Trophoblast cell (in vitro differentiated cells and primary cell): ENCODE measurements at regions not wholly inside any gene's neighbourhood (a gene's known extent, or its start where the extent isn't known, plus 50 kb on each side); places are given as distances from the start of the nearest gene placed in this dataset.
"Not testable (repeated sequence)": the region's sequence is repeated elsewhere in the genome, so short reads cannot be mapped to it uniquely, and the experiment has no call there.

Experiments used
- DNase-seq, 2 donors: peaks; one replicate each; pipeline ENCODE4 v3.0.0-alpha.2; 2016
- H2AFZ ChIP-seq: 2 replicates; pipeline ENCODE4 v1.6.1; 2013; ENCODE audit warnings: low read length, moderate library complexity, mild to moderate bottlenecking; ENCODE audit not compliant: insufficient read depth, poor library complexity
- H2AK5ac ChIP-seq: 2 replicates; pipeline ENCODE4 v1.6.1; 2013; ENCODE audit warnings: mild to moderate bottlenecking, low read length
- H2BK120ac ChIP-seq: 2 replicates; pipeline ENCODE4 v1.6.1; 2013; ENCODE audit warnings: low read length, mild to moderate bottlenecking, moderate library complexity; ENCODE audit not compliant: insufficient read depth, poor library complexity
- H2BK12ac ChIP-seq: 2 replicates; pipeline ENCODE4 v1.6.1; 2013; ENCODE audit warnings: mild to moderate bottlenecking, low read length, moderate library complexity
- H2BK5ac ChIP-seq: 2 replicates; pipeline ENCODE4 v1.6.1; 2013; ENCODE audit warnings: low read length, low read depth, moderate library complexity, mild to moderate bottlenecking; ENCODE audit not compliant: poor library complexity
- H3K14ac ChIP-seq: 2 replicates; pipeline ENCODE4 v1.6.1; 2013; ENCODE audit warnings: mild to moderate bottlenecking, low read length
- H3K18ac ChIP-seq: 2 replicates; pipeline ENCODE4 v1.6.1; 2013; ENCODE audit warnings: mild to moderate bottlenecking, low read length
- H3K23ac ChIP-seq: 2 replicates; pipeline ENCODE4 v1.6.1; 2013; ENCODE audit warnings: low read length
- H3K27ac ChIP-seq: 2 replicates; pipeline ENCODE4 v1.5.1; 2013; ENCODE audit warnings: low read depth, mild to moderate bottlenecking, inconsistent platforms, low read length, moderate library complexity
- H3K27me3 ChIP-seq: 2 replicates; pipeline ENCODE4 v1.6.1; 2013; ENCODE audit warnings: inconsistent platforms, mild to moderate bottlenecking, low read length, moderate library complexity; ENCODE audit not compliant: insufficient read depth
- H3K36me3 ChIP-seq, 2 experiments: 1 replicate in 1 of 2; 2 replicates in 1 of 2; pipeline ENCODE4 v1.6.1; 2013; ENCODE audit warnings: low read length in 2 of 2, mild to moderate bottlenecking in 2 of 2, moderate library complexity in 1 of 2; ENCODE audit not compliant: insufficient read depth in 2 of 2, control insufficient read depth in 1 of 2
- H3K4ac ChIP-seq: 2 replicates; pipeline ENCODE4 v1.6.1; 2013; ENCODE audit warnings: low read depth, mild to moderate bottlenecking, low read length, moderate library complexity
- H3K4me1 ChIP-seq, 2 experiments: 1 replicate in 1 of 2; 2 replicates in 1 of 2; pipeline ENCODE4 v1.6.1; 2013; ENCODE audit warnings: low read length in 2 of 2, mild to moderate bottlenecking in 2 of 2, moderate library complexity in 1 of 2; ENCODE audit not compliant: insufficient read depth in 2 of 2, control insufficient read depth in 1 of 2
- H3K4me2 ChIP-seq: 2 replicates; pipeline ENCODE4 v1.6.1; 2013; ENCODE audit warnings: inconsistent platforms, mild to moderate bottlenecking, low read length, moderate library complexity
- H3K4me3 ChIP-seq: 2 replicates; pipeline ENCODE4 v1.5.1; 2013; ENCODE audit warnings: mild to moderate bottlenecking, low read depth, low read length, inconsistent platforms
- H3K79me1 ChIP-seq: one replicate; pipeline ENCODE4 v1.6.1; 2013; ENCODE audit warnings: low read length
- H3K79me2 ChIP-seq: 2 replicates; pipeline ENCODE4 v1.6.1; 2013; ENCODE audit warnings: low read length, mild to moderate bottlenecking; ENCODE audit not compliant: control insufficient read depth, insufficient read depth, poor library complexity
- H3K9ac ChIP-seq: 2 replicates; pipeline ENCODE4 v1.6.1; 2013; ENCODE audit warnings: mild to moderate bottlenecking, low read length
- H3K9me3 ChIP-seq: 2 replicates; pipeline ENCODE4 v1.6.1; 2013; ENCODE audit warnings: low read depth, mild to moderate bottlenecking, control low read depth, inconsistent platforms, low read length; ENCODE audit not compliant: insufficient read depth
- H4K12ac ChIP-seq: 2 replicates; pipeline ENCODE4 v1.6.1; 2013; ENCODE audit warnings: low read depth, mild to moderate bottlenecking, low read length, moderate library complexity
- H4K8ac ChIP-seq: 2 replicates; pipeline ENCODE4 v1.6.1; 2013; ENCODE audit warnings: low read depth, mild to moderate bottlenecking, low read length, moderate library complexity
- H4K91ac ChIP-seq: one replicate; pipeline ENCODE4 v1.6.1; 2013; ENCODE audit warnings: low read depth, mild to moderate bottlenecking, low read length, moderate library complexity
- WGBS: extraction: QIAGEN DNeasy Blood & Tissue Kit; methylation state at CpG from one replicate; pipeline ENCODE4 v1.1.7; 2013; ENCODE audit warnings: missing lambda C conversion rate; ENCODE audit not compliant: insufficient read length, insufficient coverage; ENCODE audit errors: extremely low coverage; 5-methylcytosine and 5-hydroxymethylcytosine counted together

DNA sequence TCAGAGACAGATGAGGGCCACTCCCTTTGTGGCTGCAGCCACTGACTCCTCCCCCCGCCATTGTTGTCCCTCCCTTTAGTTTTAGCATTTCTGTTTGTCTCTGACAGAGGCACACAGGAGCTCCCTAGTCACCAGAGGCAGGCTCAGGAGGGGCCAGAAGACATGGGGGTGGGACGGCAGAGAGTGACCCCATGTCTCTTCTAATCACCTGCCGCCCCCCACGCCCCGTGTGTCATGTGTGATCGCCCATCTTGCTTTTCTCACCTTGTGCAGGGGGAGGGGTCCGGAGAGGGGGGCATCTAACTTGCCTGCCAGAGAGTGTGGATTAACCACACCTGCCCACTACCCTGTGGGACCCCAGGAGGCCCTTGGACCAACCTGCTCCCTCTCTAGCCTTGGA is 246.7 kb upstream of the TP53TG3C start:
- H3K4ac ChIP-seq, H3K4me1 ChIP-seq, H3K18ac ChIP-seq, H3K27me3 ChIP-seq, H3K9ac ChIP-seq, H2BK120ac ChIP-seq, H4K91ac ChIP-seq, H3K23ac ChIP-seq, H3K4me2 ChIP-seq, H3K9me3 ChIP-seq, H3K36me3 ChIP-seq, H3K4me3 ChIP-seq, H4K8ac ChIP-seq, H3K27ac ChIP-seq, H3K79me1 ChIP-seq, DNase-seq, H2BK5ac ChIP-seq, H2AFZ ChIP-seq, H2AK5ac ChIP-seq, H2BK12ac ChIP-seq, H3K79me2 ChIP-seq, H3K14ac ChIP-seq, H4K12ac ChIP-seq: not testable (repeated sequence)
- no CpG with 5 or more reads among the region's 7 CpGs for WGBS

- not testable (repeated sequence) for H3K79me1 ChIP-seq, H3K14ac ChIP-seq, H2BK5ac ChIP-seq, H3K4me1 ChIP-seq, H3K9ac ChIP-seq, H2BK12ac ChIP-seq, H3K18ac ChIP-seq, H3K9me3 ChIP-seq, H4K91ac ChIP-seq, H3K27ac ChIP-seq, DNase-seq, H2AFZ ChIP-seq, H3K4me2 ChIP-seq, H2BK120ac ChIP-seq, H4K8ac ChIP-seq, H3K23ac ChIP-seq, H3K79me2 ChIP-seq, H4K12ac ChIP-seq, H3K4me3 ChIP-seq, H3K4ac ChIP-seq, H3K36me3 ChIP-seq, H2AK5ac ChIP-seq, H3K27me3 ChIP-seq
- WGBS, result no CpG with 5 or more reads among the region's 10 CpGs
Measured at GRCh38 chr16:32946041-32946560, 247.9 kb upstream of the TP53TG3C start.

- H3K4me2 ChIP-seq, H2BK12ac ChIP-seq, H3K79me1 ChIP-seq, H3K9me3 ChIP-seq, H3K4me3 ChIP-seq, H3K36me3 ChIP-seq, H3K27ac ChIP-seq, H3K79me2 ChIP-seq, H3K23ac ChIP-seq, H2AFZ ChIP-seq, H3K4me1 ChIP-seq, H2BK120ac ChIP-seq, H3K18ac ChIP-seq, H4K8ac ChIP-seq, H4K91ac ChIP-seq, H3K27me3 ChIP-seq, H3K14ac ChIP-seq, H3K9ac ChIP-seq, DNase-seq, H2BK5ac ChIP-seq, H4K12ac ChIP-seq, H3K4ac ChIP-seq, H2AK5ac ChIP-seq: not testable (repeated sequence)
- no CpG with 5 or more reads among the region's 7 CpGs for WGBS
Measured at GRCh38 chr16:32945311-32945710, 248.7 kb upstream of the TP53TG3C start.

- not testable (repeated sequence) for H3K79me1 ChIP-seq
Measured at GRCh38 chr16:32939845-32940244, 254.2 kb upstream of the TP53TG3C start.

More at GRCh38 chr16:32939845-32940244, 254.2 kb upstream of the TP53TG3C start:
- not testable (repeated sequence) for H3K36me3 ChIP-seq, H3K18ac ChIP-seq, H3K9ac ChIP-seq, H4K91ac ChIP-seq, H3K4ac ChIP-seq, H3K27ac ChIP-seq, H3K14ac ChIP-seq, H2AFZ ChIP-seq, H4K12ac ChIP-seq, H2BK5ac ChIP-seq, H3K4me1 ChIP-seq, H4K8ac ChIP-seq, H2AK5ac ChIP-seq, H2BK12ac ChIP-seq, H3K27me3 ChIP-seq, H3K9me3 ChIP-seq, H3K23ac ChIP-seq, H3K79me2 ChIP-seq, H3K4me2 ChIP-seq, H2BK120ac ChIP-seq, H3K4me3 ChIP-seq, DNase-seq
- no CpG with 5 or more reads among the region's 4 CpGs for WGBS
